Endothelial cell of umbilical vein (primary cell): ENCODE measurements at regions not wholly inside any gene's neighbourhood (a gene's known extent, or its start where the extent isn't known, plus 50 kb on each side); places are given as distances from the start of the nearest gene placed in this dataset.

Experiments
- BruUV-seq: library from RNA; stranded (reverse); fragments of 400-500 nt; replicated peaks from 2 replicates; lab custom pipeline; 2021; lab: Mats Ljungman, UMichigan
- CTCF ChIA-PET: fragments of 300-600, 350-600 bp; sonication (Branson Sonifier 250); formaldehyde crosslinking; loops from one replicate; lab custom pipeline; 2021; ENCODE audit warnings: antibody characterized with exemption, inconsistent platforms; lab: Charles Lee
- POLR2A ChIA-PET: fragments of 300-600, 350-600 bp; sonication (Branson Sonifier 250); formaldehyde crosslinking; loops from one replicate; lab custom pipeline; 2021; ENCODE audit warnings: antibody characterized with exemption, inconsistent platforms; lab: Charles Lee
- DNase-seq: peaks from one replicate; pipeline ENCODE4 v3.0.0-alpha.2; 2011; ENCODE audit warnings: low read depth, low spot score
- FAIRE-seq: peaks from 2 replicates; lab custom pipeline; 2011; peaks lifted over from hg19 to GRCh38; lab: Jason Lieb, UNC
- H2AFZ ChIP-seq: 2 replicates; pipeline ENCODE4 v1.6.0; 2012; ENCODE audit warnings: low read depth, low read length, control low read depth, inconsistent platforms
- H3K27ac ChIP-seq: 2 replicates; pipeline ENCODE4 v1.5.1; 2011; ENCODE audit warnings: low read depth, mild to moderate bottlenecking, control low read depth, low read length, moderate library complexity; ENCODE audit not compliant: insufficient read depth
- H3K27me3 ChIP-seq, 2 experiments: 2 replicates each; pipeline versions ENCODE4 v1.6.0 to v1.6.1; 2011; ENCODE audit warnings: low read length in 2 of 2, mixed read lengths in 1 of 2; ENCODE audit not compliant: control insufficient read depth in 2 of 2, insufficient read depth in 2 of 2
- H3K36me3 ChIP-seq, 2 experiments: 2 replicates in 1 of 2; 3 replicates in 1 of 2; pipeline ENCODE4 v1.5.1; 2011; ENCODE audit warnings: low read length in 2 of 2, mild to moderate bottlenecking in 1 of 2, moderate library complexity in 1 of 2; ENCODE audit not compliant: control insufficient read depth in 2 of 2, insufficient read depth in 2 of 2; ENCODE audit errors: extremely low read depth in 1 of 2
- H3K4me1 ChIP-seq: 3 replicates; pipeline ENCODE4 v1.5.1; 2011; ENCODE audit warnings: mild to moderate bottlenecking, low read length; ENCODE audit not compliant: control insufficient read depth, insufficient read depth; ENCODE audit errors: extremely low read depth
- H3K4me2 ChIP-seq: 2 replicates; pipeline ENCODE4 v1.6.1; 2011; ENCODE audit warnings: low read length, control low read depth, mixed read lengths; ENCODE audit not compliant: insufficient read depth
- H3K4me3 ChIP-seq, 3 experiments: fragments of 200-600 bp in 1 of 3; sonication (generic), shearing (Covaris generic) in 1 of 3; replicated peaks in 1 of 3; 2 replicates each; pipeline ENCODE4 v1.5.1; 2011 to 2016; ENCODE audit warnings: control low read depth in 3 of 3, low read length in 3 of 3, mild to moderate bottlenecking in 2 of 3, inconsistent platforms in 1 of 3, low read depth in 1 of 3, moderate library complexity in 1 of 3; ENCODE audit not compliant: insufficient read depth in 1 of 3
- H3K79me2 ChIP-seq: 2 replicates; pipeline ENCODE4 v1.6.0; 2012; ENCODE audit warnings: low read length, inconsistent platforms; ENCODE audit not compliant: control insufficient read depth, insufficient read depth
- H3K9ac ChIP-seq: replicated peaks from 2 replicates; pipeline ENCODE3; 2011; ENCODE audit warnings: low read length, control low read depth; ENCODE audit not compliant: insufficient read depth; ENCODE audit errors: extremely low read depth
- H3K9me1 ChIP-seq: replicated peaks from 3 replicates; pipeline ENCODE4 v1.6.0; 2011; ENCODE audit warnings: mild to moderate bottlenecking, low read length; ENCODE audit not compliant: control insufficient read depth, insufficient read depth; ENCODE audit errors: extremely low read depth
- H3K9me3 ChIP-seq: replicated peaks from 2 replicates; pipeline ENCODE4 v1.5.1; 2012; ENCODE audit warnings: low read length, inconsistent platforms; ENCODE audit not compliant: control insufficient read depth, insufficient read depth
- H4K20me1 ChIP-seq: replicated peaks from 2 replicates; pipeline ENCODE3; 2011; ENCODE audit warnings: mild to moderate bottlenecking, low read length; ENCODE audit not compliant: control insufficient read depth, insufficient read depth; ENCODE audit errors: extremely low read depth
- CTCF ChIP-seq, 2 donors: IDR thresholded peaks; 1 replicate in 1 of 2; 2 replicates in 1 of 2; pipeline ENCODE4 v1.5.1; 2011; ENCODE audit warnings: low read length in 2 of 2, mild to moderate bottlenecking in 2 of 2, moderate library complexity in 2 of 2, control low read depth in 1 of 2, inconsistent platforms in 1 of 2, low read depth in 1 of 2; ENCODE audit not compliant: insufficient read depth in 1 of 2; ENCODE audit errors: extremely low read depth in 1 of 2
- EZH2 ChIP-seq: IDR thresholded peaks from 2 replicates; pipeline ENCODE4 v1.6.1; 2012; ENCODE audit warnings: borderline replicate concordance, low read depth, mild to moderate bottlenecking, moderate library complexity, low read length, inconsistent platforms; ENCODE audit not compliant: severe bottlenecking
- FOS ChIP-seq: IDR thresholded peaks from 2 replicates; pipeline ENCODE4 v1.6.1; 2011; ENCODE audit warnings: mild to moderate bottlenecking, low read length, moderate library complexity, borderline replicate concordance; ENCODE audit not compliant: insufficient read depth
- GATA2 ChIP-seq: IDR thresholded peaks from 2 replicates; pipeline ENCODE4 v1.7.0; 2011; ENCODE audit warnings: low read depth, mild to moderate bottlenecking, moderate library complexity, mixed read lengths, low read length; ENCODE audit not compliant: insufficient read length, insufficient read depth
- JUN ChIP-seq: IDR thresholded peaks from 2 replicates; pipeline ENCODE4 v1.6.1; 2011; ENCODE audit warnings: borderline replicate concordance, low read depth; ENCODE audit not compliant: insufficient read length, insufficient read depth
- MYC ChIP-seq: IDR thresholded peaks from one replicate; pipeline ENCODE4 v1.6.1; 2011; ENCODE audit warnings: mild to moderate bottlenecking, low read depth, low read length
- POLR2A ChIP-seq: IDR thresholded peaks from 2 replicates; pipeline ENCODE4 v1.6.1; 2012; ENCODE audit warnings: low read depth, mild to moderate bottlenecking, control low read depth, low read length
- POLR2AphosphoS5 ChIP-seq: IDR thresholded peaks from 2 replicates; pipeline ENCODE4 v1.6.1; 2012; ENCODE audit warnings: low read depth, mild to moderate bottlenecking, control low read depth, low read length, moderate library complexity; ENCODE audit not compliant: insufficient read depth
- dilution Hi-C: fragments of 300-500 bp; cut with MboI; formaldehyde crosslinking; loops from one replicate; pipeline ENCODE4 v1.15.0; 2019; ENCODE audit warnings: low sequenced_read_pairs; ENCODE audit not compliant: extremely low pct_ligation_motif_present
- intact Hi-C: fragments of 100-400 bp; cut with micrococcal nuclease; formaldehyde crosslinking; loops from one replicate; pipeline ENCODE4 v1.10.0; 2022
- TF ChIP-seq, protein P1 (sequence below): IDR thresholded peaks from 2 replicates; pipeline ENCODE4 v1.6.1; 2011; ENCODE audit not compliant: insufficient read depth, insufficient read length

DNA sequence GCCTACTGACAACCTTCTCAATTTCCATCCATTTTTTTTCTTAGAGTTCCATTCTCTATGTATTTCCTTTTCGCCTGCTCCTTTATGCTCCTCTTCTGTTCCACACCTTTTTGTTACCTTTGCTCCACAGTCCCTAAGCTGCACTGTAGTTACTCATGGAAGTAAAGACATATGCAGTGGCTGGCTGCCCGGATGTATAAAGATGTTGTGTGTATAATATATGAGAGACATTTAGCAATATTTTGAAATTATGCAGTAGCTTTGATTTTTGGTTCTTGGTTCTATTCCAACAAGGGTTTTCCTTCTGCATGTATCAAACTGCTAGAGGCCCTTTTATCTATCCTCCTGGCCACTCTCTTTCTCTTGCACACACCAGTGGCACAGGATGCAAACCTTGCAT is 234.9 kb downstream of the DOK5 start:
- Histone ChIP-seq H3K9me1 (no peaks in the 10 kb centered on the region), H3K9ac (no peak overlapping the region), H3K27me3 (no peaks in the 10 kb centered on the region), H3K36me3 (no peaks in the 10 kb centered on the region), H3K4me1 (no peaks in the 10 kb centered on the region), H3K4me2 (no peak overlapping the region), H3K9me3 (no peaks in the 10 kb centered on the region), H3K4me3 (no peak overlapping the region), H2AFZ (no peak overlapping the region), H3K27ac (no peak overlapping the region), H4K20me1 (no peaks in the 10 kb centered on the region), H3K79me2 (no peaks in the 10 kb centered on the region)
- TF ChIP-seq, protein P1, sequence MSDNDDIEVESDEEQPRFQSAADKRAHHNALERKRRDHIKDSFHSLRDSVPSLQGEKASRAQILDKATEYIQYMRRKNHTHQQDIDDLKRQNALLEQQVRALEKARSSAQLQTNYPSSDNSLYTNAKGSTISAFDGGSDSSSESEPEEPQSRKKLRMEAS = no peak
- TF ChIP-seq POLR2A = no peak
- TF ChIP-seq FOS = no peak
- TF ChIP-seq CTCF (IDR thresholded peaks at IDR 0.05; ENCODE audit: extremely low read depth in 1 of 2, insufficient read depth in 1 of 2, low read depth in 1 of 2, low read length in 2 of 2) = no peak
- no peak for TF ChIP-seq GATA2
- no peak for TF ChIP-seq EZH2
- no peak for TF ChIP-seq MYC
- TF ChIP-seq JUN = no peak
- no peak for TF ChIP-seq POLR2AphosphoS5
- POLR2A ChIA-PET = no interaction called here
- intact Hi-C loops (no loop called here), dilution Hi-C loops (no loop called here)
- FAIRE-seq = no peak
- BruUV-seq = no TSS peak
- no peak for DNase-seq
- CTCF ChIA-PET = no interaction called here
